Stimulated activated CD4-positive, alpha-beta T cell treated with anti-CD3 and anti-CD28 coated beads, Interleukin-4, amount 100 ng/mL, for 1 hour (primary cell): ENCODE measurements at regions not wholly inside any gene's neighbourhood (a gene's known extent, or its start where the extent isn't known, plus 50 kb on each side); places are given as distances from the start of the nearest gene placed in this dataset.

Source experiments
- DNase-seq: peaks from one replicate; pipeline ENCODE4 v3.0.0-alpha.2; 2020

DNA sequence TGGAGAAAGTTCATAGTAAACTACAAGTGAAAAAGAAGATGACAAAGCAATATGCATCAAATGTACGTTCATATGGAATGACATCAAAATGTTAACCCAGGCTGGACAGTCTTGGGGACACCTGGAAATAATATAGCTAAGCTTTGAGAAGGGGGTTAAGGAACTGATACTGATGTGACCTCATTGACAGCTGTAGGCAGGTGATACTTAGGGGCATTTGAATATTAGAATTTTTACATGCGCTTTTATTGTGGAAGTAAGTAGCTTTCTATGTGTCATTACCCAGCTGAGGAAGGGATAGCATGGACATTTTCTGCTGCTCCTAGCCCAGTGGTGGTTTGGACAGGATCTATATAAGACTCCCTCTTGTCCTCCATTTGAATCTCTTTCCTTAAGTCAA is 299.7 kb downstream of the CWC27 start:
- DNase-seq, result no peak

DNA sequence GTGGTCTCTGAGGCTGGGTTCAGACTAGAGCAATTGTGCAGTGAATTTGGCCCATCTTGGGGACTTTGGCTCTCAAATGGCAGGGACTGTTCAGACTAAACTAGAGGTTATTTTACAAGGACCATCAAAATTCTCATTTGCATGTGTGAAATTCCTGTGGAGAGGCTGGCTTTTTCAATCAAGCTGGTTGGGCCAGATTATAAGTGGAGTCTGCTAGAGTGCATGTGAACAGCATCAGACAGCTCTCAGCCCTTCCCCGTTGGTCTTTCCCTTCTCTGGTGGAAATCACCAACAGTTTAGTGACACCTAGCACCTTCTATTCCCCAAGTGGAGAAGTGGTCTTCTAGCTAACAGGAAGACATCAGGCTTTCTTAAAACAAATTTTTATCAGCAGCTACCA is 301.3 kb downstream of the CWC27 start:
- DNase-seq, result no peak

GRCh38 chr5:65072850-65073249 is 304.1 kb downstream of the CWC27 start:
- DNase-seq, result no peak

DNA sequence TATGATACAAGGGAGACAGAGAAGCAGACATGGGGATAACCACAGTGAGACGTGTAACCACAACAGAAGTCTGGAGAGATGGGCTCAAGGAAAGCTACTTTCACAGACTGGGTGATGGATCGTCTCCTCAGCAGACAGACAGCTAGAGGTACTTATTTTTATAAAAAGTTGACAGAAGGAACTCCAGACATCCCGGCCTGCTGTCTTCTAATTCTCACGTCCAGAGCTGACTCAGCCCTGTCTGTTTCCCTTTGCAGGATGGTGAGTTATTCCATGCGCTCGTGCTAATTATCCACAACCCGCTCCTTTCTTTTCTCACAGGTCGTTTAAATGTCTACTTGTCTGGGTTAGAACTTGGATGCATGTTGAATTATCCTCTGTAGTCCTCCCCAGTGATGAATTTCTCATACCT is 304.5 kb downstream of the CWC27 start:
- no peak for DNase-seq

DNA sequence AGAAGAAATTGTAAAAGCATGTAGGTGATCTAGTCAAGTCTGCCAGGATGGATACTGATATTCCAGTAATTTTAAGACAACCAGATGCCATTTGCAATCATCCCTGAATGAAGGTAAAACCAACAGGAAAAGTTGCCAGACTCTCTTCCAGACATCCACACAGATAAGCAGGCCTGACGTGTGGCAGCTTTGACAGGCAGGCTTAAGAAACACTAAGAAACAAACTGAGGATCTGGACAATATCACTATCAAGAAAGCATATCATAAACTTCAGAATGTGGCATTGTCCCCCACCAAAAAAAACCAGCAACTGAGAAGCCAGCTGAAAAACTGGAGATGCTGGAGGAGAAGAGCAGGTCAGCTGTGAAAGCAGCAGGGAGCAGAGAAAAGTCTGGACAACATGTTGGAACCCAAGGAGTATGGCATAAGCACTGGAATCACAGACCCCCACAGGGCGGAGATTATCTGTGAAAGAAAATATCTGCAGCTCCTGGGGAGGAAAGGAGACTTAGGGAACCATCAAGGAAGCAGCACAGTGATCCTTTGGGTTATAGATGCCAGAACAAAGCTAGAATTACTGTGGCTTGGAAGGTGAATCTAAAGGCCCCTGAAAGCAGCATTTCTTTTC is 307.0 kb downstream of the CWC27 start:
- no peak for DNase-seq

DNA sequence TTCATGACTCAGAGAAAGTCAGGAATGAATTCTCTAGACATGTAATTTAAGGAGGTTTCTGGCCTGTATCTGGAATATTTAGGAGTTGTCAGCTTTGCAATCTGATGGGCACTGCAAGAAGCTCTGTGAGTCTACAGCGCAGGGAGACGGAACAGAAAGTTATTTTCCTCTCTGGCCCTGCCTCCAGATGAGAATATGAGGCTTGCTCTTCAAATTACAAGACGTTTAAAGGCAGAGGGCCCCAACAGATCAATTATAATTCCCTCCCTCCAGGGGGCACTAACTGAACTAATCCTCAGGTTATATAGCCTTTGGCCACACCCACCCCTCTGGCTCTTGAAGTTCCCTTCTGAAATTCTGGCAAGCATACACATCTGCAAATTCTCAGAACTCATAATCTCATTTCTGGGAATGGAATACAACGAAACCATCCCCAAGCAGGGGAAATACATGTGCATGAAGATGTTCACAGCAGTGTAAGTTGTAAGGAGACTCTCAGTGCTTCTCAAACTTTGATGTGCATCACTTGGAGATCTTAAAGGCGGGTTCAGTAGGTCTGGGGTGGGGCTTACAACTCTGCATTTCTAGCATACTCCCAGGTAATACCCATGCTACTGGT is 307.6 kb downstream of the CWC27 start:
- peak; percentile 36 for DNase-seq

GRCh38 chr5:65077653-65078052 is 308.9 kb downstream of the CWC27 start:
- no peak for DNase-seq

- no peak for DNase-seq
Measured at GRCh38 chr5:65078331-65078730, 309.6 kb downstream of the CWC27 start.

DNA sequence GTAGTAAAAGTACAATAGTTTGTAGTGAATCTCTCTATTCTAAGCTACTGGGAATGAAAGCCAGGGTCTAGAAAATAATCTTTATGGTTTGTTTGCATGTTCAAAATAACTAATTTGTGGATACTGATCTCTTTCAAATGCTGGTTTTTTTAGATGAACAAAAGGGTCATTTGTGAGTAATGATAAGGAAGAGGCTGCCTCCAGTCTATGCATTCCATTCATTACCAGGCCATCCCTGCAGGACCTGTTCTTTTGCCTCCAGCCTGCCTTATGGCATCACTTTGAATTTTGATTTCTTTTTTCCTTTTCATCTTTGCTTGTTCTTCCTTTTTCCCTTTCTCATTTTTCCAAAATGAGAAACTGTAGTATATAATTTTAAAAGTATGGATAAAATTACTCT is 312.3 kb downstream of the CWC27 start:
- DNase-seq, result no peak

GRCh38 chr5:65084795-65085515 is 316.2 kb downstream of the CWC27 start:
- no peak for DNase-seq

GRCh38 chr5:65085516-65085850 is 316.8 kb downstream of the CWC27 start:
- DNase-seq, result no peak

DNA sequence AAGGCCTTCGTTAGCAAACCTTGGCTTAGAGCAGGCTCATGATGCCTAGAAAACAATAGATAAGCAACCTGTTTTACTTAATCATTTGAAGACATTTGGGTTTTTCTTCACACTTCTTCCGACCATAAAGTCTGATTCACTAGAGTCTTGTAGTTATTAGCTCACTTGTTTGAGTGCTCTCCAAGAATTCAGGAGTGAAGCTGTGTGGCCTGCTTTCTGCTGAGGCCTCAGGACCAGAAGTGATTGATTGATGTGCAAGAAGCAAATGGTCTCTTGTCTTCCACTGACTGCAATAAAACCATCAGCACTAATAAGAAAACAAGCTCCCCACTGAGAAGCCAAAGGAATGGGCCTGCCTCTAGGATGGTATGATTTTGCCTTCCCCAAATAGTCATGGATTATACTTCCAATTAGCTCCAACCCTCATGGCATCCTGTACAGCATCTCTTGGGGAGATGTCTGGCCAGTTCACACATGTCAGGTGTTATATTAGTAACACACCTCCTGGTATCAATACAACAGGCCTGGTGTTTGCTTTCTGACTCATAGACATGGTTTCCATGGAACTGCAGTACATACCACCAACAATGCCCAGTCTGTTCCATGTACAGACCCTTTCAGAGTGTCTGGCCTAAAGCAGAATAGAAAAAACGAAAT is 317.6 kb downstream of the CWC27 start:
- no peak for DNase-seq

GRCh38 chr5:65087154-65087553 is 318.4 kb downstream of the CWC27 start:
- DNase-seq, result no peak

DNA sequence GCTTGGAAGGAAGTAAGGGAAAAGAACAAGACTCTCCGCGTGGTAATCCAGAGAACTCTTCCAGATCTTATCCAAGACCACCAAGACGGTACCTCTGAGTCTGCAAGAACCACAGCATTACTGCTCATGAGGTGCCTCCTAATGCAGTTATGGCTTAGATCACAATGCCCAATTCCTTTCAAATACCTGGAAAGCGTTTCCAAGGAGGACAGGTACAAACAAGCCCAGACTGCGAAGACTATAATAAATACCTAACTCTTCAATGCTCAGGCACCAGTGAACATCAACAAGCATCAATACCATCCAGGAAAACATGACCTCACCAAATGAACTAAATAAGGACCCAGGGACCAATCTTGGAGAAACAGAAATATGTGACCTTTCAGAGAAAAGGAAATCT is 325.5 kb downstream of the CWC27 start:
- DNase-seq, result no peak

DNA sequence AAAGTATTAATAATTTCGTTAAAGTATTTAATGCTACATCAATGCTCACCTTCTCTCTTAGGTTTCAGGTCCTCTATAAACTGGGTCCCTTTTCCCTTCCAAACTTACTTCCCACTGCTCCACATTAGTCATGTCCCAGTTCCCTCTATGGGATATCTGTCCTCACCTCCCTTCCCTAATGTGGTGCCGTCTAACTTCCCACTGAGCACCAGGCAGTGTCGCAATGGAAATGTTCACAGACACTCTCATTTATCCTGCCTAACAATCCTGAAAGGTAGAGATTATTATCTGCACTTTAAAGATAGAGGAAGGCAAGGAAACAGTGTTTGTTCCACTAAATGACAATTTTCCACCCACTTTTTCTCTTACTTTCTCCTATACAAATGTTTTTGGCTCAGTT is 329.7 kb downstream of the CWC27 start:
- DNase-seq, result no peak
